CD4-positive, alpha-beta T cell treated with Interleukin-15 for 4 hours (primary cell): ENCODE measurements at regions not wholly inside any gene's neighbourhood (a gene's known extent, or its start where the extent isn't known, plus 50 kb on each side); places are given as distances from the start of the nearest gene placed in this dataset.
"Not testable (repeated sequence)": the region's sequence is repeated elsewhere in the genome, so short reads cannot be mapped to it uniquely, and the experiment has no call there.

ENCODE experiments used
- DNase-seq: peaks from one replicate; pipeline ENCODE4 v3.0.0-alpha.2; 2020; ENCODE audit warnings: low spot score

DNA sequence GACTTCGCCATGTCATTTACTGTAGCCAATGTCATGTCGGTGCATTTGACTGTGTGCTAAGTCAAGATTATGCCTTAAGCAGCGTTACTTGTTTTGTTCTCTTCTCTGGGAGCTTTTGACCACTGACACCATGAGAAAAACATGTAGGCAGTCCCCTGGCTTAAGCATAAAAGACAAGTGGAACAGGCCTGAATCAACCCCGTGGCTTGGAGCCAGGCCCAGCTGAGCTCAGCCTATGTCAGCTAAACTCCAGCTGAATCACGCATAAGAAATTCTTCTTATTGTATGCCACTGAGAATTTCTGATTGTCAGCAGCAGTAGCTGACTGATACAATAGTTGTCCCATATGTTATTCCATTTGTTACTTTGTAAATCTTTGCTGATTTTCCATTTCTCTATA, 261.9 kb downstream of the CBLL2 start:
- no peak for DNase-seq

- no peak for DNase-seq
Observed at GRCh38 chrX:22536746-22537304, 264.1 kb downstream of the CBLL2 start.

- DNase-seq: no peak
Observed at GRCh38 chrX:22538580-22538979, 265.9 kb downstream of the CBLL2 start.

DNA sequence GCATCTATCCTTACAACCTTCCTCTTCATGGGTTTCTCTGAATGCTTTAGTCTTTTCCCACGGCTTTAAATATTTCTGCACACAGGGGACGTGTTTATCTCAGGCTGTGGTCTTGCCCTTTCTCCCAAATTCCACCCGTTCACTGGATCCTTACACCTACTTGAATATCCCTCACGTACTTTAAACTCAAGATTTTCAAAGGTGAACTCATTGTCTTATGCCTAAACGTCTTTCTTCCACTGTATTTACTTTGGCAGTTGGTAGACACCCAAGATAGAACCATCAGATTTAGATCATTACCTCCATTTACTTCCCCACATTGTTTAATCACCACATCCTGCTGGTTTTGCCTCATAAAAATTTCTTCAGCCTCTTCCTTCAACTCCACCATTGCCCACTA, 269.2 kb downstream of the CBLL2 start:
- DNase-seq: no peak

DNA sequence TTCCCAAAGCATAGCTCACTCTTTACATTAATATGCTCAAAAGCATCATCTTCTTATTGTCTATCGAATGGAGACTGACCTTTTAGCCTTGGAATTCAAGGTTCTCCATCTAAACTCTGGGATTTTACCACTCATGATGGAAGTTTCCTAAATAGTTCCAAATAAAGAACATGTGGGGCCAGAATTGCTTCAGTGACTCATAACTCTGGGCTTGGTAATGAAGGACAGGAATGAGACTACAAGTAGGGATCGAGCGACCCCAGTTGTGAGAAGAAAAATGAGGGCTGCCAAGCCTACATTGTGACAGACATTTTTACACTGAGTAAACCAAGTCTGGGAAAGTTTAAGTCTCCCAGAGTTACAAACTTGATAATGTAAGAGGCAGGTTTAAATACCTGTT, 269.9 kb downstream of the CBLL2 start:
- DNase-seq: no peak

DNA sequence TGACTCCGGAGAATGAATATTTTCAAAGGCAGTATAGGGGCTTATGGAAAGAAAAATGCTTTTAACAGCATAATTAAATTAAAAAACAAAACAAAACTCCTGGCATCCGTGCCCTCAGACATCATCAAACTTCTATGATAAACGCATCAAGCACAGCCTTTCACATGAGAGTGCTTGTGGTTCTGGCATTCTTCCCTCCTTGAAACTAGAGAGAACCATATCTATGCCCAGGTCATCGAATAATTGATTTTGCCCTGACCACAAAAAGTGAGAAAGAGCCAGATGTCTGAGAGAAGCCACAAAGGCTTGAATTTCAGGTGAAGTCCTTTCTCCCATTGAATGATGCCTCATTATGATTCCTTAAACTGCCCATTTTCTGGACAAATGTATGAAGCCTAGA, 286.8 kb downstream of the CBLL2 start:
- DNase-seq: no peak

- DNase-seq: no peak
Observed at GRCh38 chrX:22575161-22575845, 302.6 kb downstream of the CBLL2 start.

DNA sequence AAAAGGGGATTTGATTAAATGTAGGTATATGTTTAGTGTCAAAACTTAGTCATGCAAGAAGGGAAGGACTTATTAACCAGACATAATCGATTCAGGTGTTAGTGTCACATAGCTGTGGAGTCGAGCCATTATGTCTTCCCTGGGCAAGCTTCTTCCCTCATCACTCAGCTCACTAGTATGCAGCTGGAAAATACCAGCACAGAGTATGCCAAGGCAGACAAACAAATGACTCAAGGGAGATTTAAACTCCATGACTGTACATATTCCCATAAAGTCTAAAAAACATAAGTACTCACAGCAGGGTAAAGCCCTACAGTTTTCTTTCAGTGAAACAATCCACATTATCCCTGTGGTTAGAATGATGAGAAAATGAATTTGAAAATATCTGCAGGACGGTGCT, 304.5 kb downstream of the CBLL2 start:
- DNase-seq: no peak

DNA sequence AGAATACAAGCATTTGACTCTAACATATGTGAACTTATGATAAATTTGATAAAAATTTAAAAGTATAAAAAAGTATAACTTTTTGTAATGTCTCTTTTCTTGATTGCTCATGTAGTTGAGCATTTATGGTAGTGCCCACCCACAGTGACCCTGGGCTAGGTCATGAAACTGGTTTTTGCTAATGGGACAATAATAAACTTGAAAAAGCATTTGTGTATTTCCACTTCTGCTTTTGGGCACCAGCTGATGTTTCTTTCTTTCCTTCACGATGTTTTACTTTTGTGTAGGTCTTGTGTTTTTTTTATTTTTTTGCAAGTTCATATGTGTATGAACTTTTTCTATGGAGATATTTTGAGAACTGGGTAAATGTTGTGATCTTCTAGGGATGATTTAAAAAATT, 313.1 kb downstream of the CBLL2 start:
- no peak for DNase-seq

DNA sequence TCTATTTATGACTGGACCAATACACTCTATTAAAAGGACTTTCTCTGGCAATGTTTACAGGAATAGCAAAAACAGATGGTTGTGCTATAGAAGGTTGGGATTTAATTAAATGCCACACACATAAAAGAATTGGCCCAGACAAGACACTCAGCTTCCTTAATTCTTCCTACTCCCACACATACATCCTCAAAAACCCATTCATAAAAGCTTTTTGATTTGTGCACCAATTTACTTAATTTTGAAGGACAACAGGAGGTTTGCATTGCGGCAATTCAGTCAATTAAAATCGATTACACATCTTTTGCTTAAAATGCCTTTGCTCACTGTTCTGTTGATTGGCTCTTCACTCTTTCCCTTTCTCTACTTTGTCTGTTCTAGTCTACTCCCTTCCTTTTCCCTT, 317.1 kb downstream of the CBLL2 start:
- DNase-seq: no peak

DNA sequence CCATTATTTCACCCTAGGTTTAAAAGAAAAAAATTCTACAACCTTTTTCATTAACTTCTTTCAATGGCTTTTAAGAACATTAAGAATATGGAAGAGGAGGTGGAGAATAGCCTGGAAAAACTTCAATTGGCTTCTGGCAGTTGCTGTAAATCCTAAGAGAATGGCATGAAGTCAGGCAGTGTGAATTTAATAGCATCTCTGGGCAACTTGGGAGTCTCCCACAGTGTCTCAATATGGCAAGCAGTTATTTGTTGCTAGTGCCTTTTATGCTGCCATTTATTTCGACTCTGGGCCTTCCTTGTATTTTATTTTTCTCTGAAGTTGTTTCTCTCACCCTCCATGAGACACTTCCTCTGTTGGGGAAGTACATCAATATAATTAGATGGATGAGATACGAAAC, 322.1 kb downstream of the CBLL2 start:
- no peak for DNase-seq

DNA sequence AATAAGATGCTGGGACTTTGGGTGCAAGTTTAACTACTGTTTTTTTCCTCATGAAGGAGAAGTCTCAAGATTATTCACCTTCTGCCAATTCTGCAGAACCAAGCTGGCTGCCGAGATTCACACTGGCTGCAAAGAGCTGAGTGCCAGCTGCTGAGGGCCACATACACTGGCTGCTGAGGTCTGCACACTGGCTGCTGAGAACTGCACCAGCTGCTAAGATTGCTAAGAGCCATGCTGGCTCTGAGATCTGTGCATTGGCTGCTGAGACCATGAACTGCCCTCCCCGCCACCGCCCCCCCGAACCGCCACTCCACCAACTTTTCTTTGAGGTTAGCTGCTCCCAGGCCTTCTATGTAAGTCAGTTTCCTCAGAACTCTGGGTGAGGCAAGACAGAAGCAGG, 330.3 kb downstream of the CBLL2 start:
- no peak for DNase-seq

- not testable (repeated sequence) for DNase-seq
Observed at GRCh38 chrX:22609452-22609851, 336.7 kb downstream of the CBLL2 start.

DNA sequence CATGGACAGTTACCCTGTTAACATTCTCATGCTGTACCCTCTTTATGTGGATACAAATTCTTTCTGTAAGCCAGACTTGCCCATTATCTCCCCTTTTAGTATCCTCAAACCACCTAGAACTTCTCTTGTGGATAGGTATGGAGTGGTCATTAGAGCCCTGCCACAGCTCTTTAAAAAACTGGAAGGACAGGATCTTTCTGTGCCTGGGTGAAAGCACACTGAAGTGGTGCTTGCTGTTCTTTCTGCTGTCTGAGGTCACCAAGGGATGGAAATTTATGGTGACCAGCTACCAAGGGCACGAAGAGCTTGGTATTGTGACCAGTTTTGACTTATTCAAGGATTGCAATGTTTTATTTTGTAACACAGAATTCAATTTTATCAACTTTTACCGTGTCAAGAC, 344.2 kb downstream of the CBLL2 start:
- no peak for DNase-seq

GRCh38 chrX:22627576-22627975, 354.9 kb downstream of the CBLL2 start:
- DNase-seq: no peak

- no peak for DNase-seq
Observed at GRCh38 chrX:22628275-22628674, 355.6 kb downstream of the CBLL2 start.

GRCh38 chrX:22629105-22629725, 356.5 kb downstream of the CBLL2 start:
- no peak for DNase-seq

DNA sequence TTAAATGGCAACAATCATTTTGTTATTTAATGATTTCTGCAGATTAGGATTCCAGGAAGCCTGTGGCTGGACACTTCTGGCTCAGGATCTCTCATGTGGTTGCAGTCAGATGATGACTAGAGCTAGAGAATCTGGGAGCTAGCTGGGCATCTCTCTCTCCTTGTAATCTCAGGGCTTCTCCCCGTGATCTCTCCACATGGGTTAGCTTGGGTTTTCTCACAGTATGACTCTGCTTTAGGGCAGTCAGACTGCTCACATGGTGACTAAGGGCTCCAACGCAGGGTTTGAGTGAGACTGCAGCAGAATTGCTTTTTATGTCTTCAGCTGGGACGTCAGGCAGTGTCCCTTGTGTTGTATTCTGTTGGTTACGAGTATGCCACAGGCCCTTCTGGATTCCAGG, 361.4 kb downstream of the CBLL2 start:
- DNase-seq: no peak

- no peak for DNase-seq
Observed at GRCh38 chrX:22634751-22635150, 362.0 kb downstream of the CBLL2 start.

GRCh38 chrX:22648281-22648680, 351.5 kb upstream of the DDX53 start:
- no peak for DNase-seq

DNA sequence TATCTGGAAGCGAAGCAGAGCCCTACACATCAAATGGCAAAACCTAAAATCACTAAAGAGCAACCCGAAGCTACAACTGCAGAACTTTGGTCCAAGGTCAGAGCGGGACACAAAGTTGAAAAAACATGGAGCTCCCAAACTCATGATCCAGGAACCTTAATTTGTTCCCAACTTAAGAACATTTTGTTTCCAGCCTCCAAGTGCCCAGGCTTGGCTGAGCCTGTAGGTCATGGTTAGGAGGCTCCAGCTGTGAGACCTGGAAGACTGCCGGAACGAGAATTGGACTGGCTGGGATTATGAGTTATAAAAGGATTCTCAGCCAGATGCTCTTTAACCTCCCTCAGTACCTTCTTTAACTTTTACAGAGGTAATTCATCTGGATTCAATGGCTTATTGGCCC, 349.1 kb upstream of the DDX53 start:
- DNase-seq: no peak

- no peak for DNase-seq
Observed at GRCh38 chrX:22652596-22652995, 347.2 kb upstream of the DDX53 start.

GRCh38 chrX:22660756-22661155, 339.0 kb upstream of the DDX53 start:
- no peak for DNase-seq

GRCh38 chrX:22662776-22663175, 337.0 kb upstream of the DDX53 start:
- DNase-seq: no peak
